SK-N-SH (cell line): ENCODE measurements at regions not wholly inside any gene's neighbourhood (a gene's known extent, or its start where the extent isn't known, plus 50 kb on each side); places are given as distances from the start of the nearest gene placed in this dataset.

Experiments
- FOXM1 ChIP-seq: IDR thresholded peaks from 2 replicates; pipeline ENCODE4 v1.4.0; 2012; ENCODE audit warnings: low read depth, mild to moderate bottlenecking
- GATA2 ChIP-seq: sonication (generic); formaldehyde crosslinking; IDR thresholded peaks from 2 replicates; pipeline ENCODE4 v1.5.0; 2020; ENCODE audit warnings: mild to moderate bottlenecking, missing genetic modification reagents
- POLR2AphosphoS5 ChIP-seq: IDR thresholded peaks from 2 replicates; pipeline ENCODE4 v1.6.1; 2012; ENCODE audit warnings: low read depth, low read length
- TCF12 ChIP-seq: IDR thresholded peaks from 2 replicates; pipeline ENCODE4 v1.4.0; 2012
- TF ChIP-seq, protein P1 (sequence below): fragments of 200-600 bp; sonication (generic); IDR thresholded peaks from 2 replicates; pipeline ENCODE4 v1.6.1; 2017; ENCODE audit warnings: antibody characterized with exemption, mild to moderate bottlenecking, moderate library complexity

DNA sequence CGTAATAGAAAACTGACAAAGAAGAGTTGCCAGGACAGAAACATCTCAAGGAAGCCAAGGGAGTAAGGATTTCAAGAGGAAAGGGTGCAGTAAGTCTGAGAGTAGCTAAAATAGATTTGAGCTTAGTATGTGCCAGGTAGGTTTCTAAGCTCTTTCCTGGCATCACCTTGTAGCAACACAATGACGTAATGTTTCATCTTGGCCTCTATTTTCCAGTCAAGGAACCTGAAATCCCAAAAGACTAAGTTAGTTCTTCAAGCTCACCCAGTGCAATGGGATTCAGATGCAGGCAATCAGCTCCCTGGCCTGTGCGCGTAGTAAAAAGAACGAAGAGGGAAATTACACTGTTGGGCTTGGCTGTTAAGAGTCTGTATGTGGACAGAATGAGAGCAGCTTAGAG lies 586.5 kb upstream of the TENM3 start:
- TF ChIP-seq, protein P1, sequence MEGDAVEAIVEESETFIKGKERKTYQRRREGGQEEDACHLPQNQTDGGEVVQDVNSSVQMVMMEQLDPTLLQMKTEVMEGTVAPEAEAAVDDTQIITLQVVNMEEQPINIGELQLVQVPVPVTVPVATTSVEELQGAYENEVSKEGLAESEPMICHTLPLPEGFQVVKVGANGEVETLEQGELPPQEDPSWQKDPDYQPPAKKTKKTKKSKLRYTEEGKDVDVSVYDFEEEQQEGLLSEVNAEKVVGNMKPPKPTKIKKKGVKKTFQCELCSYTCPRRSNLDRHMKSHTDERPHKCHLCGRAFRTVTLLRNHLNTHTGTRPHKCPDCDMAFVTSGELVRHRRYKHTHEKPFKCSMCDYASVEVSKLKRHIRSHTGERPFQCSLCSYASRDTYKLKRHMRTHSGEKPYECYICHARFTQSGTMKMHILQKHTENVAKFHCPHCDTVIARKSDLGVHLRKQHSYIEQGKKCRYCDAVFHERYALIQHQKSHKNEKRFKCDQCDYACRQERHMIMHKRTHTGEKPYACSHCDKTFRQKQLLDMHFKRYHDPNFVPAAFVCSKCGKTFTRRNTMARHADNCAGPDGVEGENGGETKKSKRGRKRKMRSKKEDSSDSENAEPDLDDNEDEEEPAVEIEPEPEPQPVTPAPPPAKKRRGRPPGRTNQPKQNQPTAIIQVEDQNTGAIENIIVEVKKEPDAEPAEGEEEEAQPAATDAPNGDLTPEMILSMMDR, result no peak
- TF ChIP-seq GATA2 (CRISPR knock-in tag), result no peak
- no peak for TF ChIP-seq POLR2AphosphoS5
- no peak for TF ChIP-seq FOXM1
- no peak for TF ChIP-seq TCF12
